ENCODE measurements at regions not wholly inside any gene's neighbourhood (a gene's known extent, or its start where the extent isn't known, plus 50 kb on each side); places are given as distances from the start of the nearest gene placed in this dataset.
"Not testable (repeated sequence)": the region's sequence is repeated elsewhere in the genome, so short reads cannot be mapped to it uniquely, and the experiment has no call there.

DNA sequence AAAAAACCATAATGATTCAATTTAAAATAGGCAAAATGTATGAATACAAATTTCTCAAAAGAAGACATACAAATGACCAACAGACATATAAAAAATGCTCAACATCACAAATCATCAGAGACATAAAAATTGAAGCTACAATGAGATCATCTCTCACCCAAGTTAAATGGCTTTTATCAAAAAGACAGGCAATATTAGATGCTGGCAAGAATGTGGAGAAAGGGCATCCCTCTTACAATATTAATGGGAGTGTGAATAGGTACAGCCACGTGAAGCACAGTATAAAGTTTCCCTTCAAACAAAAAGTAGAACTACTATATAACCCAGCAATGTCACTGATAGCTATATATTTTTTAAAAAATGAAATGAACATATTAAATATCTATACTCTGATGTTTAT, 1481.7 kb downstream of the AMY1C start:
- Mint-ChIP-seq H3K27ac (no peak overlapping the region), H3K36me3 (no peaks in the 10 kb centered on the region), H3K4me1 (no peaks in the 10 kb centered on the region), H3K27me3 (no peaks in the 10 kb centered on the region), H3K9me3 (peaks cover 11% of the 10 kb centered on the region), H3K4me3 (no peak overlapping the region)
- no peak for ATAC-seq

DNA sequence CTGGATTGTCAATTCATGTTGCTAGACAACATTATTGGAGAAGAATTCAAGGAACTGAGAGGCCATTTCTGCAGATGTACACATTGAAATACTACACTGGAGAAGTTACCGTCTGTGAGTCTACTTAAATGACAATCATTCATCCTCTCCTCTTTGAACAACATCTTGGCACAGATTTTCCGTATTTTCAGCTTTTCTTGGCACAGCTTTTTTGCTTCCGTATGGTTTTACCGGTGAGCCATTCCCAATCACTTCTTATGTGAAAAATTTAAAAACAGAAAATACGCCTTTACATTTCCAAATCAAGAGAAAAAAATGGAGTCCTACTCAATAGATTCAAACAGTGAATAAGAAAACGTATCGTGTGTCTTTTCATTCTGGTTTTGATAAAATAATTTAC, 1493.7 kb downstream of the AMY1C start:
- Mint-ChIP-seq H3K4me1 (no peaks in the 10 kb centered on the region), H3K9me3 (peaks cover 5% of the 10 kb centered on the region), H3K27me3 (no peaks in the 10 kb centered on the region), H3K36me3 (no peaks in the 10 kb centered on the region), H3K4me3 (no peak overlapping the region), H3K27ac (no peak overlapping the region)
- no peak for ATAC-seq

DNA sequence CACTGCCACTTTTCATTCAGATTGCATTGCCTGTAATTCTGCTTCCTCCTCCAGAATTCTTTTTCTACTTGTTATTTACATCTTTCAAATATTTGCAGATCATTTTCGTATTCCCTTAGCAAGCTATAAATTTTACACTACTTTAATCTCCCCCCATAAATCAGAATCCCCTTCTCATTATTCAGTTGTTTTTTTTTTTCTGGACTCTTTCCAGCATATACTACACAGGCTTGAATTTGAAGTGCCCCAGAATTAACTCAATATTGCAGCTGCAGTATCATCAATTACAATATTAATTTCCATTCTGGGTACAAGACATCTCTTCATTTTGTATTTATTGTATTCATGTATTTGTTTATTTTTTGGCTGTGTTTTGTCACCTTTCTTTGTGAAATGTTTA, 1494.3 kb downstream of the AMY1C start:
- H3K4me3 Mint-ChIP-seq, result no peak overlapping the region
- no peaks in the 10 kb centered on the region for H3K4me1 Mint-ChIP-seq
- no peaks in the 10 kb centered on the region for H3K27me3 Mint-ChIP-seq
- H3K36me3 Mint-ChIP-seq, result no peaks in the 10 kb centered on the region
- peaks cover 5% of the 10 kb centered on the region for H3K9me3 Mint-ChIP-seq
- no peak overlapping the region for H3K27ac Mint-ChIP-seq
- ATAC-seq, result no peak

DNA sequence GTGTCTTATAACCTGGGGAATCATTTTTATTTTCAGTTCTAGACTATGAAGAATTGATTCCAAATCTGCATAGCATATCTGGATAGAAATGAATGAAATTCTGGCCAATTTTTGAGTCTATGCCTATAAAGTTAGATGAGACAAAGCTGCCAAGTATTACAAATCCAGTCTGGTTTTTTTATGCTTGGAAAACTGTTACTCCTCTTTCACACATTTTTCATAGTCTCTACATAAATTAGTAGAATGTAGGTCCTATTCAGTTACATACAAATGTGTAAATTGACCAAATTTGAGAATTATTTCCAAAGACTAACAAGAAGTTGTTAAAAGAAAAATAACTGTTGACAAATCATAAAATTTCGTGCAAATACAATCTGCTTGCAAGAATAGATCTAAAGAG, 1505.2 kb downstream of the AMY1C start:
- ATAC-seq, result no peak
- Mint-ChIP-seq H3K27ac (no peak overlapping the region), H3K27me3 (no peaks in the 10 kb centered on the region), H3K4me3 (no peak overlapping the region), H3K9me3 (no peaks in the 10 kb centered on the region), H3K36me3 (no peaks in the 10 kb centered on the region), H3K4me1 (no peaks in the 10 kb centered on the region)

DNA sequence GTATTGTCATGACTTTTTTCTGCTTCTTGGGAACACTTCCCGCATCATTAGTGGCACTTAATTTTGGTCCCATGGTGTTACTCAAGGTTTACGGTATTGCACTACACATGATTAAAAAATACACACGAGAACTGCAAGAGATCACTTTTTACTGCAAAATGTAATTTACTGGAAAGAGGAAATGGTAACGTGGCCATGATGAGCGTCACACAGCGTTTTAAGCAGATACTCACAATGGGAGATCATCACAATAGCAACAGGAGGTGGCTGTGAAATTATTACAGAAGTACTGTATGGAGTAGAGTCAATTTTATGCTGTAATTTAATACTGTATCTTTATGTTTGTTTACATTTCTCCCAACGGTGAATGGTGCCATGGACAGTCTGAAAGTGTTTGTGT, 1510.3 kb downstream of the AMY1C start:
- no peak for ATAC-seq
- Mint-ChIP-seq H3K27me3 (no peaks in the 10 kb centered on the region), H3K4me1 (no peaks in the 10 kb centered on the region), H3K27ac (no peak overlapping the region), H3K9me3 (peaks cover 5% of the 10 kb centered on the region), H3K36me3 (no peaks in the 10 kb centered on the region), H3K4me3 (no peak overlapping the region)

DNA sequence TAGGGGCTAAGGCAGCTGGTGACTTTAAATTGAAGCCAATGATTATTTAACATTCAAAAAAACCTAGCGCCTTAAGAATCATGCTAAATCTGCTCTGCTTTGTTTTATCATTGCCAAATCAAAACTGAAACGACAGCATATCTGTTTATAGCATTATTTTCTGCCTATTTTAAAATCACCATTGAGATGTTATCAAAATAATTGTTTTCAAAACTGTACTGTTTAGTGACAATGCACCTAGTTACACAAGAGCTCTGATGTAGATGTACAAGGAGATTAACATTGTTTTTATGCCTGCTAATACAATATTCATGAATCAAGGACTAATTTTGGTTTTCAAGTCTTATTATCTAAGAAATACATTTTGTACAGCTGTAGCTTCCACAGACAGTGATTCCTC, 1521.3 kb downstream of the AMY1C start:
- Mint-ChIP-seq H3K4me1 (no peaks in the 10 kb centered on the region), H3K36me3 (no peaks in the 10 kb centered on the region), H3K4me3 (no peak overlapping the region), H3K9me3 (peaks cover 10% of the 10 kb centered on the region), H3K27ac (no peak overlapping the region), H3K27me3 (no peaks in the 10 kb centered on the region)
- ATAC-seq, result no peak

DNA sequence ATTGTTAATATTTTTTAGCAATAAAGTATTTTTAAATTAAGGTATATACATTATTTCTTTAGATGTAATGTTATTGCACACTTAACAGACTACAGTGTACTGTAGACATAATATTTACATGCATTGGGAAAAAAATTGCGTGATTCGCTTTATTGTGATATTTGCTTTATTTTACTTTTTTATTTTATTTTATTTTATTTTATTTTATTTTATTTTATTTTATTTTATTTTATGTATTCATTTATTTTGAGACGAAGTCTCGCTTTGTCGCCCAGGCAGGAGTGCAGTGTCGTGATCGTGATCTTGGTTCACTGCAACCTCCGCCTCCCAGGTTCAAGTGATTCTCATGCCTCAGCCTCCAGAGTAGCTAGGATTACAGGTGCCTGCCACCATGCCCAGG, 1522.7 kb downstream of the AMY1C start:
- not testable (repeated sequence) for H3K4me1 Mint-ChIP-seq, ATAC-seq

DNA sequence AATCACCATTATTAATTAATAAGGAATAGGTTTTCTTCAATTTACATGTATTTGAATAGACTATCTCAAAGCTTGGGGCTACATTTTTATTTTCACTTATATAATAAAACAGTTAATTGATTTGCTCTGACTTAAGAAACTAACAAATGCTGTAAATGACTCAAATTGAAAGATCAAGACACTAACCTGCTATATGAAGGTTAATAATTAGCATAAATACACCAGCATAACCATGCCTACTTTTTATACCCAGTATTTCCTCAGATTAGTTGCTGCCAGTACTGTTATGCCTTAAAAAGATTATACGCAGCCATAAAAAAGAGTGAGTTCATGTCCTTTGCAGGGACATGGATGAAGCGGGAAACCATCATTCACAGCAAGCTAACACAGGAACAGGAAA, 1545.1 kb downstream of the AMY1C start:
- no peak overlapping the region for H3K4me3 Mint-ChIP-seq
- H3K27me3 Mint-ChIP-seq, result no peaks in the 10 kb centered on the region
- ATAC-seq, result no peak
- no peaks in the 10 kb centered on the region for H3K4me1 Mint-ChIP-seq
- H3K27ac Mint-ChIP-seq, result no peak overlapping the region
- no peaks in the 10 kb centered on the region for H3K36me3 Mint-ChIP-seq
- H3K9me3 Mint-ChIP-seq, result peaks cover 3% of the 10 kb centered on the region

More for the DNA sequence above, 1522.7 kb downstream of the AMY1C start:
- not testable (repeated sequence) for H3K27me3 Mint-ChIP-seq, H3K4me3 Mint-ChIP-seq, H3K27ac Mint-ChIP-seq, H3K36me3 Mint-ChIP-seq, H3K9me3 Mint-ChIP-seq

DNA sequence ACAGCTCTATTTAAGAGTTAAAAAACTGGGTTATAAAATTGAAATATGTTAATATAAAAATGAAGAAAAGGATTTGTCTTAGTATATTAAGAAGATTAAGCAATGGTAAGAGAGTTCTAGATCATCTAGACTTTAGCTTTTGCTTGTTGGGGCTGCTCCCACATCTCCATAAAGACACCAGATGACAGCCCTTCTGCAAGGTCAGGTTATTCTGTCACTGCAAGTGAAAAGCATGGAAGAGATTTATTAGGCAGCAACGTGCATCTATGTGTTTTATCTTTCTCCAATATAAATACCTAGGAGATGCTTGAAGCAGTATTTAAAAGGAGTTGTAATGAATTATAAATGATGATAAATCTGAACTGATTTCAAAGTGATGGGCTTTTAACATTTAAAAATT, 1560.4 kb downstream of the AMY1C start:
- H3K36me3 Mint-ChIP-seq, result no peaks in the 10 kb centered on the region
- H3K9me3 Mint-ChIP-seq, result peaks cover 3% of the 10 kb centered on the region
- H3K4me3 Mint-ChIP-seq, result no peak overlapping the region
- ATAC-seq, result no peak
- no peak overlapping the region for H3K27ac Mint-ChIP-seq
- no peaks in the 10 kb centered on the region for H3K4me1 Mint-ChIP-seq
- H3K27me3 Mint-ChIP-seq, result no peaks in the 10 kb centered on the region

DNA sequence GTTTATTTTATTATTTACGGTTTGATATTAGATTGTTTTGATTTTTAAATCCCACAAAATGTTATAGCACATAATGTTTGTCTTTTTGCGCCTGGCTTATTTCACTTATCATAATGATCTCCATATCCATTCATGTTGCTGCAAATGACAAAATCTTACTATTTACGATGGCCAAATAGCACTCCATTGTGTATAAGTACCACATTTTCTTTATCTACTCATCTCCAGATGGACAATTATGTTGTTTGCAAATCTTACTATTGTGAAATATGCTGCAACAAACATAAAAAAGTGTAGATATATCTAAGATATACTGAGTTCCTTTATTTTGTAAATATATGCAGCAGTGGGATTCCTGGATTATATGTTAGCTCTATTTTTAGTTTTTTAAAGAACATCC, 1568.3 kb downstream of the AMY1C start:
- Mint-ChIP-seq H3K9me3 (peaks cover 3% of the 10 kb centered on the region), H3K4me1 (no peaks in the 10 kb centered on the region), H3K36me3 (no peaks in the 10 kb centered on the region), H3K27ac (no peak overlapping the region), H3K27me3 (no peaks in the 10 kb centered on the region), H3K4me3 (no peak overlapping the region)
- no peak for ATAC-seq

DNA sequence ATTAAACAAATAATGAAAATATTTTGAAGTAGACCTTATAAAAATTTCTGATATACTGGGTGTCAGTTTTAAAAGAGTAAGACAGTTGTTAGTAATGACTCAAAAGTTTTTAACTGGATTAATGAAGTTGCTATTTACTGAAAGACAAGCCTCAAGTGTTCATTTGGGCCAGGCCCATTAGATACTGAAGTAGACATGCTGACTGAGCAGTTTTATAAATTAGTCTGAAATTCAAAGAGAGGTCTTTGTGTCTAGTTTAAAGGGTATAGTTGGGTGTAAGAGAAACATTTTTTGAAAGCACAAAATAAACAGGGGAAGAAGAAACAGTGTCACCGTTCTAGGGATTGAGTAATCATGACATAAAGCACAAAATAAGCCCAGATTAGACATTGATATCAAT, 1577.2 kb downstream of the AMY1C start:
- Mint-ChIP-seq H3K4me3 (no peak overlapping the region), H3K27ac (no peak overlapping the region), H3K9me3 (no peaks in the 10 kb centered on the region), H3K4me1 (no peaks in the 10 kb centered on the region), H3K36me3 (no peaks in the 10 kb centered on the region), H3K27me3 (no peaks in the 10 kb centered on the region)
- ATAC-seq, result no peak

DNA sequence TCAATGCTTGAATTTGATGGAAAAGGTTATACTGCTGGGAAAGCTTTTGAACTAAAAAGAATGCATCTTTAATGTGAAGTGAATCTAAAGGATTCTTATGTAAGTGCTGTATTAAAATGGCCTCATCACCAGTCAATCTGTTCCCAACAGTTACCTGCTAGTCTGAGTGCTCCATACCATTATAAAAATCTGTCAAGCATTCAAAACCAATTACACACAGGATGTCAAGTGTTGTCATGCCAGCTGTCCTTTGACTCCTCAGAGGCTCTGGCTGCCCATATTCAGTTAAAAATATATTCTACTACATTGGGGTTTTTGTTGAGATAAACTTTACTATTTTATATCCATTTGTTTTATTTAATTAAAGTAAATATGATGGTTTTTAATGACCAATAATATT, 1587.7 kb downstream of the AMY1C start:
- no peaks in the 10 kb centered on the region for H3K36me3 Mint-ChIP-seq
- no peak overlapping the region for H3K4me3 Mint-ChIP-seq
- H3K9me3 Mint-ChIP-seq, result no peaks in the 10 kb centered on the region
- H3K27me3 Mint-ChIP-seq, result no peaks in the 10 kb centered on the region
- H3K4me1 Mint-ChIP-seq, result no peaks in the 10 kb centered on the region
- no peak for ATAC-seq
- no peak overlapping the region for H3K27ac Mint-ChIP-seq

DNA sequence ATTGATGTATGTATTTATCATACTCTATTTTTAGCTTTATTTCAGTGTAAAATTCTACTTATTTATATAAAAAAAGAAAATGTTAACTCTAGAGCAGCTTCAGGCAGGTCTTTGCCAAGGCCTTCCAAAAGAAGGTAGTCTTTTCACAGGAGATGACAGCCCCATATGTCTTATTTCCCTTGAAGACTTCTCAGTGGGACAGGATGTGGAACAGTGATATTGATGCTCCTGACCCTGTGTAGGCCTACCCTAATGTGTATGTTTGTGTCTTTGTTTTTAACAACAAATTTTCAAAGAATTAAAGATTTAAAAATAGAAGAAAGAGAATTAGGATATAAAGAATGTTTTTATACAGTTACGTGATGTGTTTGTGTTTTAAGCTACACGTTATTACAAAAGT, 1593.6 kb downstream of the AMY1C start:
- no peaks in the 10 kb centered on the region for H3K36me3 Mint-ChIP-seq
- H3K9me3 Mint-ChIP-seq, result peaks cover 8% of the 10 kb centered on the region
- H3K4me3 Mint-ChIP-seq, result no peak overlapping the region
- H3K27ac Mint-ChIP-seq, result no peak overlapping the region
- ATAC-seq, result no peak
- no peaks in the 10 kb centered on the region for H3K4me1 Mint-ChIP-seq
- no peaks in the 10 kb centered on the region for H3K27me3 Mint-ChIP-seq

DNA sequence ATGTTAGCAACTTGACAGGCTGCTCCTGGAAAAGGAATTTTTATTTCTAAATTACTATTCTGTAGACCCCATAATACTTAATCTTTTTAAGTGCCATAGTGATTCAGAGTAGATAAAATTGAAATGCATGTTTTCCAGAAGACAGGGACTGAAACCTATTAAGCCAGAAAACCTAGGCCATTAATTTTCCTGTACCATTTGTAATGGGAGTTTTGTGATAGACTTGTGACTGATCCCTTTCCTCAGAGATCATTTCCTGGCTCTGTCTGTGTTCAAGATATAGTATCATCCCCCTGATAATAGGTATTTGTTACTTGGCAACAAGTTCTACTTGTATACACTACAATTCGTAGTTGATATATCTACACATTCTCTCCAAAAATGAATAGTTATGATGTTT, 1609.8 kb downstream of the AMY1C start:
- Mint-ChIP-seq H3K36me3 (no peaks in the 10 kb centered on the region), H3K27me3 (no peaks in the 10 kb centered on the region), H3K4me3 (no peak overlapping the region), H3K4me1 (no peaks in the 10 kb centered on the region), H3K27ac (no peak overlapping the region), H3K9me3 (peaks cover 3% of the 10 kb centered on the region)
- ATAC-seq, result no peak

DNA sequence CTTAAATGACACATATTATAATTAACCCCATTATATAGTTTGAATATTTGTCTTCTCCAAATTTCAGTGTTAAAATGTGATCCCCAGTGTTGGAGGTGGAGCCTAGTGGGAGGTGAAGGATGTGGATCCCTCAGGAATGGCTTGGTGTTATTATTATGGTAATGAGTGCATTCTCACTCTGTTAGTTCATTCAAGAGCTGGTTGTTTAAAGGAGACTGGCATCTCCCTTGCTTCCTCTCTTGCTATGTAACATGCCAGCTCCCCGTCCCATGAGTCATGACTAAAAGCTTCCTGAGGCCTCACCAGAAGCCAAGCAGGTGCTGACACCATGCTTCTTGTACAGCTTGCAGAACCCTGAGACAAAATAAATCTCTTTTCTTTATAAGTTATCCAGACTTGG, 1612.7 kb downstream of the AMY1C start:
- H3K9me3 Mint-ChIP-seq, result peaks cover 3% of the 10 kb centered on the region
- no peaks in the 10 kb centered on the region for H3K4me1 Mint-ChIP-seq
- H3K4me3 Mint-ChIP-seq, result no peak overlapping the region
- no peaks in the 10 kb centered on the region for H3K27me3 Mint-ChIP-seq
- no peak for ATAC-seq
- no peaks in the 10 kb centered on the region for H3K36me3 Mint-ChIP-seq
- no peak overlapping the region for H3K27ac Mint-ChIP-seq

DNA sequence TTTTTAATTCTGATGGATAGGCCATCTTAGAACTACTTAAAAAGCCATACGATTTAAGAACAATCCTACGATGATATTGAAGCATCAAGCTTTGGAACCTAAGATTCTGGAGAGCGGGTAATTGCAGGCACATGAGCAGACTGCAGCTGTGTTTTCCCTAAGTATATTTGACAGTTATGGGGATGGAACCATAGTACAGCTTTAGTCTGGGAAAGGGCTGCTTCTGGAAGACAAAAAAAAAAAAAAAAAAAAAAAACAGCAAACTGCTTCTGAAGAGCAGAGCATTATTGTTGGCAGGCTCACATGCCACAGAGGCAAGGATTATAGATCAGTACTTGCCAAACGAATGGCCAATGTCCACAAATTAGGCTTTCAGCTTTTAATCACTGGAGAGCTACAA, 1618.7 kb downstream of the AMY1C start:
- Mint-ChIP-seq H3K4me1 (no peaks in the 10 kb centered on the region), H3K27me3 (no peaks in the 10 kb centered on the region), H3K36me3 (no peaks in the 10 kb centered on the region), H3K9me3 (peaks cover 3% of the 10 kb centered on the region), H3K27ac (no peak overlapping the region), H3K4me3 (no peak overlapping the region)
- no peak for ATAC-seq

DNA sequence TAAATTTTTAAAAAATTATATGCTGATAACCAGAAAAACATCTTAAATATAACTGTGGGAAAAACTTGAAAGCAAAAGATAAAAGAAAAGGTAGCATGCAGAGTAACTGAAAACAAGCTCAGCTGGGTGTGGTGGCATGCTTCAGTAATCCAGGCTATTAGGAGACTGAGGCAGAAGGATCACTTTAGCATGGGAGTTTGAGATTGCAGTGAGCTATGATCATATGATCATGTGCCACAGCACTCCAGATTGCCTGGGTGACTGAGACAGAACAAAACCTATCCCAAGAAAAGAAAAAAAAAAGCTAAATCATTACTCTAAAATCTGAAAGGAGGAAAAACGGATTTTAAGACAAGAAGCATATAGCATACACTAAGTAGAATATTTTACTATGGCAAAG, 1624.0 kb downstream of the AMY1C start:
- H3K4me3 Mint-ChIP-seq, result no peak overlapping the region
- no peaks in the 10 kb centered on the region for H3K27me3 Mint-ChIP-seq
- H3K4me1 Mint-ChIP-seq, result no peaks in the 10 kb centered on the region
- no peak for ATAC-seq
- H3K27ac Mint-ChIP-seq, result no peak overlapping the region
- H3K9me3 Mint-ChIP-seq, result peaks cover 3% of the 10 kb centered on the region
- H3K36me3 Mint-ChIP-seq, result no peaks in the 10 kb centered on the region

Data from stimulated activated memory B cell treated with anti-CD40 and anti-IgM and Interleukin-4, amounts not matched to agents 10 μg/mL and 1 μg/mL and 100 μg/mL, for 72 hours (primary cell).